ENCODE measurements at regions not wholly inside any gene's neighbourhood (a gene's known extent, or its start where the extent isn't known, plus 50 kb on each side); places are given as distances from the start of the nearest gene placed in this dataset.

DNA sequence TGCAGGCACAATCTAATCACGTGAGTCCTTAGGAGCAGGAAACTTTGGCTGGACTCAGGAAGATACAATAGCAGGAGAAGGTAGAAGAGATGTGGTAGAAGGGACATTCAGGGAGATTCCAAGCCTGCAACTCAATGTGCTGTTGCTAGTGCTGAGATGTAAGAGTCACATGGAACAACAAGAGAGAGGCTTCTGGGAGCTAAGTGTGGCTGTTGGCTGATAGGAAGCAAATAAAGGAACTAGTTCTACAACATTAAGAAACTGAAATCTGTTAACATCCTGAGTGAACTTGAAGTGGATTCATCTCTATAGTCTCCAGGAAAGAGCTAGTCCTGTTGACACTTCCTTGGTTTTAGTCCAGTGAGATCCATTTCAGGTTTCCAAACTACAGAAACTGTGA lies 1207.4 kb downstream of the ADGRL3 start:
- TF ChIP-seq POLR2A (IDR thresholded peaks at IDR 0.05; ENCODE audit: low read length) (no peak), GATA1 (IDR thresholded peaks at IDR 0.05; ENCODE audit: low read depth, low read length) (no peak)

Data from erythroblast (primary cell).